CD4-positive, CD25-positive, alpha-beta regulatory T cell (primary cell): ENCODE measurements at regions not wholly inside any gene's neighbourhood (a gene's known extent, or its start where the extent isn't known, plus 50 kb on each side); places are given as distances from the start of the nearest gene placed in this dataset.

Experiments used
- ATAC-seq, 2 donors: fragments of 150-1000 bp; cut with Tn5 transposase; one replicate each; pipeline ENCODE4 v1.10.0; 2021; ENCODE audit warnings: low read depth in 2 of 2, moderate number of reproducible peaks in 2 of 2, moderate library complexity in 1 of 2
- DNase-seq, 3 donors: peaks; one replicate each; pipeline versions ENCODE4 v3.0.0 to v3.0.0-alpha.2; 2012 to 2022; ENCODE audit warnings: mixed read lengths in 1 of 3
- H3K27ac ChIP-seq: one replicate; pipeline ENCODE4 v1.7.0; 2013; ENCODE audit warnings: mild to moderate bottlenecking, low read length; ENCODE audit not compliant: insufficient read depth, poor library complexity, severe bottlenecking
- H3K27me3 ChIP-seq: one replicate; pipeline ENCODE4 v1.7.0; 2013; ENCODE audit warnings: low read length; ENCODE audit not compliant: control insufficient read depth, insufficient read depth
- H3K36me3 ChIP-seq: one replicate; pipeline ENCODE4 v1.7.0; 2013; ENCODE audit warnings: mild to moderate bottlenecking, low read length, moderate library complexity; ENCODE audit not compliant: control insufficient read depth, insufficient read depth
- H3K4me1 ChIP-seq: 2 replicates; pipeline ENCODE4 v1.7.0; 2013; ENCODE audit warnings: mild to moderate bottlenecking, low read length; ENCODE audit not compliant: insufficient read depth, control insufficient read depth, poor library complexity, severe bottlenecking
- H3K4me3 ChIP-seq: one replicate; pipeline ENCODE4 v1.7.0; 2013; ENCODE audit warnings: low read depth, mild to moderate bottlenecking, low read length, moderate library complexity
- H3K9me3 ChIP-seq, 2 experiments: 1 replicate in 1 of 2; 2 replicates in 1 of 2; pipeline ENCODE4 v1.7.0; 2013; ENCODE audit warnings: low read length in 2 of 2, mild to moderate bottlenecking in 1 of 2, moderate library complexity in 1 of 2; ENCODE audit not compliant: control insufficient read depth in 2 of 2
- H3K27ac Mint-ChIP-seq, 3 donors: one replicate each; pipeline ENCODE4 v1.8.0; 2020 to 2022; ENCODE audit warnings: mild to moderate bottlenecking in 3 of 3, mixed read lengths in 3 of 3, moderate library complexity in 2 of 3
- H3K27me3 Mint-ChIP-seq: one replicate; pipeline ENCODE4 v1.8.0; 2022; ENCODE audit warnings: mild to moderate bottlenecking, mixed read lengths
- H3K36me3 Mint-ChIP-seq: one replicate; pipeline ENCODE4 v1.8.0; 2020; ENCODE audit warnings: mixed read lengths
- H3K4me1 Mint-ChIP-seq, 4 donors: one replicate each; pipeline ENCODE4 v1.8.0; 2020 to 2022; ENCODE audit warnings: mixed read lengths in 4 of 4, mild to moderate bottlenecking in 1 of 4
- H3K4me3 Mint-ChIP-seq, 4 donors: one replicate each; pipeline ENCODE4 v1.8.0; 2020 to 2022; ENCODE audit warnings: mild to moderate bottlenecking in 4 of 4, mixed read lengths in 4 of 4, moderate library complexity in 3 of 4
- H3K9me3 Mint-ChIP-seq, 7 donors: one replicate each; pipeline ENCODE4 v1.8.0; 2020 to 2022; ENCODE audit warnings: mixed read lengths in 7 of 7, mild to moderate bottlenecking in 3 of 7, moderate library complexity in 2 of 7

- no peaks in the 10 kb centered on the region for H3K4me1 Mint-ChIP-seq
- Histone ChIP-seq H3K27ac (no peak overlapping the region), H3K9me3 (no peaks in the 10 kb centered on the region), H3K27me3 (no peaks in the 10 kb centered on the region), H3K4me1 (no peaks in the 10 kb centered on the region), H3K36me3 (no peaks in the 10 kb centered on the region), H3K4me3 (no peak overlapping the region)
- no peak overlapping the region for H3K27ac Mint-ChIP-seq
- H3K9me3 Mint-ChIP-seq, result peaks cover 0 to 7% (median 0%) of the 10 kb centered on the region in 7 donors
- ATAC-seq, result no peak
- peaks cover 19% of the 10 kb centered on the region for H3K27me3 Mint-ChIP-seq
- no peak for DNase-seq
- H3K36me3 Mint-ChIP-seq, result no peaks in the 10 kb centered on the region
- H3K4me3 Mint-ChIP-seq, result no peak overlapping the region
Observed at GRCh38 chr1:212495766-212496494, 63.2 kb downstream of the NENF start.

GRCh38 chr1:212496682-212497081 is 64.0 kb downstream of the NENF start:
- DNase-seq (no peak), ATAC-seq (no peak)
- Mint-ChIP-seq H3K27me3 (peaks cover 17% of the 10 kb centered on the region), H3K36me3 (no peaks in the 10 kb centered on the region), H3K9me3 (peaks cover 0 to 7% (median 0%) of the 10 kb centered on the region in 7 donors), H3K27ac (no peak overlapping the region), H3K4me1 (no peaks in the 10 kb centered on the region), H3K4me3 (no peak overlapping the region)
- Histone ChIP-seq H3K36me3 (no peaks in the 10 kb centered on the region), H3K4me3 (no peak overlapping the region), H3K9me3 (no peaks in the 10 kb centered on the region), H3K4me1 (no peaks in the 10 kb centered on the region), H3K27ac (no peak overlapping the region), H3K27me3 (no peaks in the 10 kb centered on the region)

- DNase-seq (no peak), ATAC-seq (no peak)
- H3K4me1 Mint-ChIP-seq, result no peaks in the 10 kb centered on the region
- H3K36me3 ChIP-seq, result no peaks in the 10 kb centered on the region
- H3K27me3 Mint-ChIP-seq, result peaks cover 14% of the 10 kb centered on the region
- H3K4me1 ChIP-seq, result no peaks in the 10 kb centered on the region
- H3K9me3 ChIP-seq, result no peaks in the 10 kb centered on the region
- H3K27ac ChIP-seq, result no peak overlapping the region
- H3K4me3 ChIP-seq, result no peak overlapping the region
- H3K4me3 Mint-ChIP-seq, result no peak overlapping the region
- no peak overlapping the region for H3K27ac Mint-ChIP-seq
- peaks cover 0 to 7% (median 0%) of the 10 kb centered on the region in 7 donors for H3K9me3 Mint-ChIP-seq
- no peaks in the 10 kb centered on the region for H3K27me3 ChIP-seq
- no peaks in the 10 kb centered on the region for H3K36me3 Mint-ChIP-seq
Observed at GRCh38 chr1:212497553-212497952, 64.8 kb downstream of the NENF start.

GRCh38 chr1:212498283-212499040 is 65.7 kb downstream of the NENF start:
- Mint-ChIP-seq H3K4me3 (no peak overlapping the region), H3K27me3 (peaks cover 14% of the 10 kb centered on the region), H3K4me1 (no peaks in the 10 kb centered on the region), H3K36me3 (no peaks in the 10 kb centered on the region), H3K27ac (no peak overlapping the region), H3K9me3 (peaks cover 0 to 7% (median 0%) of the 10 kb centered on the region in 7 donors)
- DNase-seq (no peak), ATAC-seq (no peak)
- H3K9me3 ChIP-seq, result no peaks in the 10 kb centered on the region
- H3K4me3 ChIP-seq, result no peak overlapping the region
- H3K27ac ChIP-seq, result no peak overlapping the region
- H3K4me1 ChIP-seq, result no peaks in the 10 kb centered on the region
- no peaks in the 10 kb centered on the region for H3K27me3 ChIP-seq
- no peaks in the 10 kb centered on the region for H3K36me3 ChIP-seq

- Histone ChIP-seq H3K27me3 (no peaks in the 10 kb centered on the region), H3K36me3 (no peaks in the 10 kb centered on the region), H3K4me3 (no peak overlapping the region), H3K27ac (no peak overlapping the region), H3K4me1 (no peaks in the 10 kb centered on the region), H3K9me3 (no peaks in the 10 kb centered on the region)
- DNase-seq (no peak), ATAC-seq (no peak)
- Mint-ChIP-seq H3K36me3 (no peaks in the 10 kb centered on the region), H3K4me1 (no peaks in the 10 kb centered on the region), H3K9me3 (peaks cover 0 to 7% (median 0%) of the 10 kb centered on the region in 7 donors), H3K27me3 (peaks cover 20% of the 10 kb centered on the region), H3K4me3 (no peak overlapping the region), H3K27ac (no peak overlapping the region)
Observed at GRCh38 chr1:212500351-212500750, 67.6 kb downstream of the NENF start.

- H3K36me3 ChIP-seq, result no peaks in the 10 kb centered on the region
- no peaks in the 10 kb centered on the region for H3K9me3 ChIP-seq
- Mint-ChIP-seq H3K9me3 (peaks cover 0 to 7% (median 0%) of the 10 kb centered on the region in 7 donors), H3K4me3 (no peak overlapping the region), H3K4me1 (no peaks in the 10 kb centered on the region), H3K27me3 (peaks cover 27% of the 10 kb centered on the region), H3K27ac (no peak overlapping the region), H3K36me3 (no peaks in the 10 kb centered on the region)
- H3K27me3 ChIP-seq, result no peaks in the 10 kb centered on the region
- no peak overlapping the region for H3K4me3 ChIP-seq
- H3K27ac ChIP-seq, result no peak overlapping the region
- H3K4me1 ChIP-seq, result no peaks in the 10 kb centered on the region
- no peak for DNase-seq
- ATAC-seq, result no peak
Observed at GRCh38 chr1:212500983-212501382, 68.3 kb downstream of the NENF start.

GRCh38 chr1:212503714-212504113 is 71.0 kb downstream of the NENF start:
- no peak overlapping the region for H3K27ac Mint-ChIP-seq
- Histone ChIP-seq H3K4me3 (no peak overlapping the region), H3K27me3 (peaks cover 5% of the 10 kb centered on the region), H3K4me1 (no peaks in the 10 kb centered on the region), H3K36me3 (no peaks in the 10 kb centered on the region), H3K9me3 (no peaks in the 10 kb centered on the region), H3K27ac (no peak overlapping the region)
- H3K36me3 Mint-ChIP-seq, result no peaks in the 10 kb centered on the region
- H3K27me3 Mint-ChIP-seq, result peaks cover 26% of the 10 kb centered on the region
- ATAC-seq (no peak), DNase-seq (no peak)
- no peaks in the 10 kb centered on the region for H3K4me1 Mint-ChIP-seq
- H3K9me3 Mint-ChIP-seq, result peaks cover 0 to 2% (median 0%) of the 10 kb centered on the region in 7 donors
- H3K4me3 Mint-ChIP-seq, result no peak overlapping the region
